ENCODE measurements at regions not wholly inside any gene's neighbourhood (a gene's known extent, or its start where the extent isn't known, plus 50 kb on each side); places are given as distances from the start of the nearest gene placed in this dataset.

DNA sequence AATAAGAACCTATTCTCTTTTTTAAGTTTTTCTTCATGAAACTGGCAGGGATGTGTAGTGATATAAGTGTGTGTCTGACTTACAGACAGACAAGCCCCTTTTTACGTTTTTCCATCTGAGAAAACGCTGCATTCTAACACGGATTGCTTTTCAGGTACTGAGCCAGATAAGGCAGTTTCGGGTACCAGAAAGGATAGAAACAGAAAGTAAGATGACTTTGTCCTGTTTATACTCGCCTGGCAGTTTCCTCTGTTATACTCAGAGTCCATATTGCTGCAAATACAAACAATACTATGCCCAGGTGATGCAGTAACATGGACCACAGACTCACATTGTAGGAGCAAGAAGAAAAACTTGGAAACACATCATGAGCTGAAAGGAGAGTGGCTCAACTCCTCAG, 2320.6 kb upstream of the AGA start:
- Histone ChIP-seq H3K9ac (ENCODE audit: low read depth, low read length) (no peak overlapping the region), H3K36me3 (ENCODE audit: insufficient read depth, low read length) (no peaks in the 10 kb centered on the region), H3K9me3 (ENCODE audit: control insufficient read depth, insufficient read depth, low read length) (0 out of 2 replicates have a peak, but pooled peaks cover 5% of the 10 kb centered on the region), H3K4me1 (ENCODE audit: insufficient read depth, low read length) (no peaks in the 10 kb centered on the region)

DNA sequence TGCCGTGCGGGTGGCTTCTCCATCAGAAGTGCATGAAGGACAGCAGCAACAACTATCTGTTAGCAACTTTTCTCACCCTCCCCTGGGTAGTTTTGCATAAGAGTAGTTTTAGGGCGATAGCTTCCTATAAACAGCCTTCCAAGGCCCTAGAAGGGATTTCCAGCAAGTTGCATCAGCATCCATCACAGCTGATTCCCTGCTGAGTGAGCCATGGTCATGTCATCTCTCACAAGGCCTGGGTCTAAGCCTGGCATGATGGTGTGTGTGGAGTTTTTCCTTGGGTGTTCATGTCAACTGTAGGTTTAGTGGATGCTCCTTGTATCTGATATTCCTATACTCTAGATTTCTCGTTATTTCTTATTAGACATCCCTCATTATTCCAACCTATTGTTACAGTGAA, 2324.7 kb upstream of the AGA start:
- Histone ChIP-seq H3K36me3 (ENCODE audit: insufficient read depth, low read length) (no peaks in the 10 kb centered on the region), H3K4me1 (ENCODE audit: insufficient read depth, low read length) (no peaks in the 10 kb centered on the region), H3K9ac (ENCODE audit: low read depth, low read length) (no peak overlapping the region), H3K9me3 (ENCODE audit: control insufficient read depth, insufficient read depth, low read length) (0 out of 2 replicates have a peak, but pooled peaks cover 5% of the 10 kb centered on the region)

DNA sequence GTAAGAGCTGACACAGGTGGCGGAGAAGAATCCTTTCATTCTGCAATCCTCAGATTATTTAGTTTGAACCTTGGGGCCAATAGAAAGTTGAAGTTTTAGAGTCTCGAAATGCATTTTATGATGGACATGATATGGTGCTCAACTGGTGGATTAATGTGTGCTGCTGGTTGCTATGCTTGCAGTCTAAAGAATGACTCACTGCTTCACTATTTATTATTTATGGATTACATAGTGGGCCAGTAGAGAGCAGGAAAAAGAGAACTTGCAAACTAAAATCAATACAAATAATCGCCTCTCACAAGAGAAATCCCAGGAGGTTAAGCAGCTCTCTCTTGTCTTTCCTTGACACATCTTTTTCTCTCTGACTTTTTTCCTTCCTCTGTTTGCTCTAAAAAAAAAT, 2326.8 kb upstream of the AGA start:
- no peak overlapping the region for H3K9ac ChIP-seq (ENCODE audit: low read depth, low read length)
- 0 out of 2 replicates have a peak, but pooled peaks cover 5% of the 10 kb centered on the region for H3K9me3 ChIP-seq (ENCODE audit: control insufficient read depth, insufficient read depth, low read length)
- H3K36me3 ChIP-seq (ENCODE audit: insufficient read depth, low read length) = no peaks in the 10 kb centered on the region
- H3K4me1 ChIP-seq (ENCODE audit: insufficient read depth, low read length) = no peaks in the 10 kb centered on the region

DNA sequence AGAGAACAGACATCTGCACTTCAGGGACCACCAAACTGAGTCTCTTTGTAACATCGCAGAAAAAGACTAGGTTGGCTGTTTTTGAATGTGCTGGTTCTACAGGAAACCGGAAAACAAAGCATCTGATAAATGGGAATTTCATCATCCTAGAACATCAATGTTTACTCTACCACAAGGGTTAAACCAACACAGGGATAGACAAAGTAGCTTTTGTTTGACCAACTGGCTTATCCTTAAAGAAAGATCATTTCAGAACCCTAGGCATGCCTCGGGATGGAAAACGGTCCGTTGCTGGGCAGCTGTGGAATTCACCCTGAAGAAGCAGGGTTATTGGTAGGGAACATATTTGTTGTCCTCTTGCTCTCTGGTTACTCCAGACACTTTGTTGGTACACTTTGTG, 2355.5 kb upstream of the AGA start:
- no peaks in the 10 kb centered on the region for H3K9me3 ChIP-seq (ENCODE audit: control insufficient read depth, insufficient read depth, low read length)
- no peaks in the 10 kb centered on the region for H3K36me3 ChIP-seq (ENCODE audit: insufficient read depth, low read length)
- no peak overlapping the region for H3K9ac ChIP-seq (ENCODE audit: low read depth, low read length)
- H3K4me1 ChIP-seq (ENCODE audit: insufficient read depth, low read length) = no peaks in the 10 kb centered on the region

DNA sequence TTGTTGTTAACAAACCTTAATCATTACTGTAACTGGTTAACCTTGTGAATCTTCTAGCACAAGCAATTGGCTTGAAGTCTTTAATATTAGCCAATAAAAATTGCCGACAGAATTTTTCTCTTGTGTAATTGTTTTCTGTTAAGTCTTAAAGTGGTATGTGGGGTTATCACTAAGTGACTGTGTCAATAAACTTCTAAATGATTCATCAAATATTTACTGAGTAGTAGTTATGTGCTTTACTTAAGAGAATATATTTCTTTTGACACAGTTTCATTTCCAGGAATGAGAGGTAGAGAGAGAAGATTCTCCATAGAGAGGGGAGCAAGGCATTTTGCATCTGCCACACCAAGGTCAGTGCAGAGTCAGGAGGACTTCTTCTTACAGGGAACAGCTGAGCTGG, 2361.6 kb upstream of the AGA start:
- Histone ChIP-seq H3K9me3 (ENCODE audit: control insufficient read depth, insufficient read depth, low read length) (no peaks in the 10 kb centered on the region), H3K4me1 (ENCODE audit: insufficient read depth, low read length) (no peaks in the 10 kb centered on the region), H3K9ac (ENCODE audit: low read depth, low read length) (no peak overlapping the region), H3K36me3 (ENCODE audit: insufficient read depth, low read length) (no peaks in the 10 kb centered on the region)

DNA sequence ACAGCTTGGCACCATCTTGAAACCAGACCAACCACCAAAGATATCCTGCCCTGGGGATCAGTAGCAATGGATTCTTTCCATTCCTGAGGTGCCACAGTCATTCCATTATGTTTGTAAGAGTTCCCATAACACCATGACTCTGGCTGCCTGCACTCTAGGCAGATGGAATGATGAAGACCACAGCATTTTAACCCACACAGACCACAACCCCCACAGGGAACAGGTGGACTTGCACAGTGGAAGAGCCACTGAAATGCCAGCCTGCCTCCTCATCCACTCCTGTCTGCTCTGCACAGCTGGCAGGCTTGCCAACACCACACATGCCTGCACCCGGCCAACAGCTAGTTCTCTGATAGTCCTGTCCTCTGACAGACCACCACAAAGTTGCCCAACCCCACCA, 2362.2 kb upstream of the AGA start:
- no peak overlapping the region for H3K9ac ChIP-seq (ENCODE audit: low read depth, low read length)
- H3K9me3 ChIP-seq (ENCODE audit: control insufficient read depth, insufficient read depth, low read length) = no peaks in the 10 kb centered on the region
- H3K36me3 ChIP-seq (ENCODE audit: insufficient read depth, low read length) = no peaks in the 10 kb centered on the region
- H3K4me1 ChIP-seq (ENCODE audit: insufficient read depth, low read length) = no peaks in the 10 kb centered on the region

DNA sequence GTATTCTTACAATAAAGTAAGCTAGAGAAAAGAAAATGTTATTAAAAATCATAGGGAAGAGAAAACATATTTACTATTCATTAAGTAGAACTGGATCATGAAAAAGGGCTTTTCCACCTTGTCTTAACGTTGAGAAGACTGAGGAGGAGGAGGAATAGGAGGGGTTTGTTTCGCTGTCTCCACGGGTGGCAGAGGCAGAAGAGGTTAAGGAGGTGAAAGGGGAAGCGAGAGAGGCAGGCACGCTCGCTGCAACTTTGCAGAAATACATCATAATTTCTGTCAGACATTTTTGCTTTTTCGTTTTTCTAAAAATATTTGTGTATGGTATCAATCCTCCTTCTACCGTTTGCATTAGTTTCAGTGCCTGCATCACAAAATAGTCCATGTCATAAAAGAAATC, 2375.1 kb upstream of the AGA start:
- Histone ChIP-seq H3K4me1 (ENCODE audit: insufficient read depth, low read length) (no peaks in the 10 kb centered on the region), H3K9me3 (ENCODE audit: control insufficient read depth, insufficient read depth, low read length) (peaks cover 2% of the 10 kb centered on the region; the same call in 1 of the 2 replicates), H3K9ac (ENCODE audit: low read depth, low read length) (no peak overlapping the region), H3K36me3 (ENCODE audit: insufficient read depth, low read length) (no peaks in the 10 kb centered on the region)

DNA sequence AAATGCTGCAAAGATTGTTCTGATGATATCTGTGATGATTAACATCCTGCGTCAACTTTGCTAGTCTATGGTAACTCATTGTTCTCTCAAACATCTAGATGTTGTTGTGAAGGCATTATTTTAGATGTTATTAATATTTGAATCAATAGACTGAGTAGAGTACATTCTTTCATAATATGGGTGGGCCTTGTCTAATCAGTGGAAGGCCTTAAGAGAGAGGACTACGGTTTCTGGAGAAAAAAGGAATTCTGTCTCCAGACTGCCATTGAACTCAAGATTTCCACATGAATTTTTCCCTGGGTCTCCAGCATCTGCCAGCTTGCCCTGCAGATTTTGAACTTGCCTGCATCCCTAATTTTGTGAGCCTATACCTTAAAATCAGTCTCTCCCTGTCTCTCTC, 2381.1 kb upstream of the AGA start:
- no peak overlapping the region for H3K9ac ChIP-seq (ENCODE audit: low read depth, low read length)

DNA sequence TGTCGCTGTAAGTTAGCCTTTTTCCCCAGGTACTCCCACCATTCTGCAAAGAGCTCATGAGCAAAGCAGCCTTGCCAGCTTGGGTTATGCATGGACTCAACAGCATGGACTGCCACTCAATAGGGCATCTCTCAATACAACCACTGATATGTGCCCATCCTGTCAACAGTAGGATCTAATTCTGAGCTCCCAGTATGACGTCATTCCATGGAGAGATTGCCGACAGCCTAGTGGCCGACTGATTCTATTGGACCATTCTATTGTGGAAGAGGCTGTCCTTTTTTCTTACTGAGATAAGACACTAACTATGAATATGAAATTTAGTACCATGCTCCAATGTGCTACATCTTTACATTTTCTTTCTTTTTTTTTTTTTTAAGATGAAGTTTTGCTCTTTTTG, 2389.0 kb upstream of the AGA start:
- H3K9me3 ChIP-seq (ENCODE audit: control insufficient read depth, insufficient read depth, low read length) = no peaks in the 10 kb centered on the region
- H3K36me3 ChIP-seq (ENCODE audit: insufficient read depth, low read length) = no peaks in the 10 kb centered on the region
- H3K4me1 ChIP-seq (ENCODE audit: insufficient read depth, low read length) = no peaks in the 10 kb centered on the region
- H3K9ac ChIP-seq (ENCODE audit: low read depth, low read length) = no peak overlapping the region

More for the DNA sequence above, 2381.1 kb upstream of the AGA start:
- Histone ChIP-seq H3K9me3 (ENCODE audit: control insufficient read depth, insufficient read depth, low read length) (peaks cover 2% of the 10 kb centered on the region; the same call in 1 of the 2 replicates), H3K36me3 (ENCODE audit: insufficient read depth, low read length) (no peaks in the 10 kb centered on the region), H3K4me1 (ENCODE audit: insufficient read depth, low read length) (no peaks in the 10 kb centered on the region)

DNA sequence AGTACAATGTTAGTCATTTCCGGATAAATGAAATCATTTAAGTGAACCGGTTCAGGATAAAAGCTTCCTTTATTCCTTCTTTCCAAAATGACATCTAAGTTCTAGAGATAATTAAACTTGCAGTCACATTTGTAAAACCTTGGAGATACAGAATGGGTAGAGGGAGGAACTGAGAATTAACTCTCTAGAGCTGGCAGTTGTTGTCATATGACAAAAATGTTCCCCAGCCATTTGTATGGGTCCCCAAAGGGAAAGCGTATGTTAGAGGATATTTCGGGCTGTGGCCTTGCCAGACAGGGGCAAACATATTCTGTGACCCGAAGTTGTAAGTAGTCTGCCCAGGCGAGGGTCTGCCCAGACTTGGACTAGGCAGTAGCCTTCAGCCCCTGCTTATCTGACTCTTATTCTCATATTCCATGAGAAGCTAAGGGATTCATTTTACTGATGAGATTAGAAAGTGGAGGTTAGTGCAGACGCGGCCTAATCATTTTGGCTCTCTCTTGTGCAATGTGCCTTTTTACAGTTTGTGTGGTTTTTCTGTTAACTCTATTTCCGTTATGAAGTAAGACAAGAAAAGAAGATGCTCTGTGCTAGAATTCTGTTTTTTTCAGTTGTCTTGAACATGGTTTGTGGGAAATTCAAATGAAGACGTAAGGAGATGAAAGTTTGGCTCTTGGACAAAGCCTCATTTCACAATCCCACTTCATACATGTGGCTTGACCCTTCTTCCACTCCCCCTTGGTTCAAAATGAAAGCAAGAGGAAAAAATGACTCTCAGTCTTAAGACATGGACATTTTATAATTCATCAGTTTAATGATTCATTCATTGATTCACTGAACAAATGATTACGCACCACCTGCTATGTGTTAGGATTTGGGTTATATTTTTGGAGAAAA, 2394.2 kb upstream of the AGA start:
- Histone ChIP-seq H3K9ac (ENCODE audit: low read depth, low read length) (no peak overlapping the region), H3K9me3 (ENCODE audit: control insufficient read depth, insufficient read depth, low read length) (no peaks in the 10 kb centered on the region), H3K36me3 (ENCODE audit: insufficient read depth, low read length) (no peaks in the 10 kb centered on the region), H3K4me1 (ENCODE audit: insufficient read depth, low read length) (no peaks in the 10 kb centered on the region; the same call in 1 of the 2 replicates)

DNA sequence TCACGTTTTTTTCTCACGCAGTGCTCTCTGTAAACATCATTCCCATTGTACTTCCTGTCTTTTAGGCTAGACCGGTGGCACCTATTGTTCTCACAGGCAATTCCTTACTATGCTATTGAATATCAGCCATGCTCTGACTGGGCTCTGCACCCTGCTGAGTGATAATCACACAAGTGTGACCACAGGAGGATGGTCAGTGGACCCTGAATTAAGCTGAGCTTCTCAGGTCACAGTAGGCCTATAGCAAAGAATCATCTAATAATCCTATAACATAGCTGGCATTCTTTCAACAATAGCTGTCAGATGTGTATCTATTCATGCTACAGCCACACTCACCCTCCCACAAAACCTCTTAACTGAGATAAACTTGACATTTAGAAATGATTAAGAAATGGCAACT, 2399.8 kb upstream of the TENM3 start:
- H3K4me1 ChIP-seq (ENCODE audit: insufficient read depth, low read length) = no peaks in the 10 kb centered on the region; the same call in 1 of the 2 replicates
- H3K9me3 ChIP-seq (ENCODE audit: control insufficient read depth, insufficient read depth, low read length) = no peaks in the 10 kb centered on the region
- no peaks in the 10 kb centered on the region for H3K36me3 ChIP-seq (ENCODE audit: insufficient read depth, low read length)
- no peak overlapping the region for H3K9ac ChIP-seq (ENCODE audit: low read depth, low read length)

DNA sequence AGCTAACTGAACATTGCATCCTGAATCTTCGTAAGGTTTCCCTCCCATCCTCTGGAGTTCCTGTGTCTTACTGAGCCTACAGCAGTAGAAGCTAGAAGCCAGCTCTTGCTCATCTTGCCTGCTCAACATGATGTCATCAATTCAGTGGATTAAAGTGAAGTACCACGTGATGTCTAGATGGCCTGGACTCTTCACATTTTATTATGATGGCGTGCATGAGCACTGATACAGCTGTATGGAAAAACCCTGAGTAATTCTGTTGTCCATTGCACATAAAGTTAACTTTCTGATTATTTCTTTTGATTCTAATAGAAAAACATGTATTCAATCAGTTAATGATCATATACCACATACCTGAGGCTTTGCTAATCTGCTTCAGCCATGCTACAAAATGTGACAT, 2387.7 kb upstream of the TENM3 start:
- H3K36me3 ChIP-seq (ENCODE audit: insufficient read depth, low read length) = no peaks in the 10 kb centered on the region
- H3K9ac ChIP-seq (ENCODE audit: low read depth, low read length) = no peak overlapping the region
- H3K4me1 ChIP-seq (ENCODE audit: insufficient read depth, low read length) = no peaks in the 10 kb centered on the region
- H3K9me3 ChIP-seq (ENCODE audit: control insufficient read depth, insufficient read depth, low read length) = no peaks in the 10 kb centered on the region

DNA sequence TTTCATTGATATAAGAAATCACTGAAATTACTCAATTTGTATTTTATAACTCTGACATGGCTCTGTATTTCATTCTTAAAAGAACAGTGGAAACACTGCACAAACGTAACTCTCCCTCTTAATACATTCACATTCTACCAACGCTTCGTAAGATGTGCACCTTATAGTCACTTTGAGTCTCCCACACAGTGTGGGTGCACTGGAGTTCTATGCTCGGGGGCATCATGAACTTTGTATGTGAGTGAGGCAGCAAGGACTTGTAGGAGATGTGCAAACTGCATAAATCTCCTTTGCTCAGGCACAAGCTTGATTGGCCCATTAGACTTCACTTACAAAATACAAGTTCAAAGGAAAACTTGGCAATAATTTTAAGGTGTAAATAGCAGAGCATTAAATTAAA, 2385.0 kb upstream of the TENM3 start:
- Histone ChIP-seq H3K36me3 (ENCODE audit: insufficient read depth, low read length) (no peaks in the 10 kb centered on the region), H3K4me1 (ENCODE audit: insufficient read depth, low read length) (no peaks in the 10 kb centered on the region), H3K9me3 (ENCODE audit: control insufficient read depth, insufficient read depth, low read length) (no peaks in the 10 kb centered on the region), H3K9ac (ENCODE audit: low read depth, low read length) (no peak overlapping the region)

DNA sequence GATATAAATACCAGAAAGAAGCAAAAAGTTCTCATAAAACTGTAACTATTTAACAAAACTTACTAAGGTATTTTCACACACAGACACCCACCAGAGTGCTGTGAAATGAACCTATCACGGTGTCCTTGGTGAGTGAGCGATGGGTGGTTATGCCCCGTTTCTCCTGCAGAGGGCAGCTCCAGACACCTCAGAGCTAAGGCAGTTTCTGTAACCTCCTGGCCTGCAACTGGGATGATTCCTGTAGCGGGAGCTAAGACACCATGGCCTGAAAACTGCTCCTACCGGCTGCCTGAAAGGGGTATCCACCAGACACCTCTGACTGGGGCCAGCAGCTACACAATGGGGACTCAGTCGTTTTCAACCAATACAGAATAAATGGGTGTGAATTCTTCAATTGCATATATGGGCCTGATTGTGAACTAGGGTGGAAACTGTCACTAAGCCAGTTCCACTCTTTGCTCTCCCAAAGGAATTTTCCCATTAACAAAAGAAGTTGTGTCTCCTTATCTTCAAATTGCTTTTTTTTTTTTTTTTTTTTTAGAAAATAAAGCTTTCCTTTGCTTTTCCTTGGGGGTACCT, 2375.8 kb upstream of the TENM3 start:
- H3K36me3 ChIP-seq (ENCODE audit: insufficient read depth, low read length) = no peaks in the 10 kb centered on the region
- H3K9me3 ChIP-seq (ENCODE audit: control insufficient read depth, insufficient read depth, low read length) = no peaks in the 10 kb centered on the region
- no peak overlapping the region for H3K9ac ChIP-seq (ENCODE audit: low read depth, low read length)
- no peaks in the 10 kb centered on the region for H3K4me1 ChIP-seq (ENCODE audit: insufficient read depth, low read length)

DNA sequence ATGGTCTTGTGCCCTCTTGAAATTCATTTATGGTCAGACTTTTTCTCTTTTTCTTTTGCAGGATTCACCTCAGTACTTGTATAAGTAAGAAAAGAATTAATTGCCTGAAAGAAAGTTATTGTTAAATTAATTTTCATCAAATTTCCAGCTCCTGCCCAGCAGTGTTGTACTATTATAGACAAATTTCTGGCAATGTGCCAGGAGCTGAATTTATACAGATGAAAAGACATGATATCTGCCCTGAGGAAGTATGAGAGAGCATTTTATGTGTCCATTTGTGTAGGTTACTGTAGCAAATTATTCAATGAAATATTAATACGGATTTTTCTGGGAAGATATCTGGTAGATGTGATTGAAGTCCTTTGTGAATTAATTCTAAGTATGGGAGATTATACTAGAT, 2371.5 kb upstream of the TENM3 start:
- H3K9me3 ChIP-seq (ENCODE audit: control insufficient read depth, insufficient read depth, low read length) = no peaks in the 10 kb centered on the region
- no peaks in the 10 kb centered on the region for H3K4me1 ChIP-seq (ENCODE audit: insufficient read depth, low read length)
- no peaks in the 10 kb centered on the region for H3K36me3 ChIP-seq (ENCODE audit: insufficient read depth, low read length)
- H3K9ac ChIP-seq (ENCODE audit: low read depth, low read length) = no peak overlapping the region
